Ectodermal cell (in vitro differentiated cells): ENCODE measurements at regions not wholly inside any gene's neighbourhood (a gene's known extent, or its start where the extent isn't known, plus 50 kb on each side); places are given as distances from the start of the nearest gene placed in this dataset.

Source experiments
- H3K27ac ChIP-seq: 2 replicates; pipeline ENCODE4 v1.7.0; 2013; ENCODE audit warnings: mild to moderate bottlenecking, low read depth, low read length; ENCODE audit not compliant: insufficient read depth, poor library complexity, severe bottlenecking
- H3K27me3 ChIP-seq: 2 replicates; pipeline ENCODE4 v1.7.0; 2013; ENCODE audit warnings: mild to moderate bottlenecking, low read length; ENCODE audit not compliant: insufficient read depth, control insufficient read depth, poor library complexity, severe bottlenecking
- H3K36me3 ChIP-seq: one replicate; pipeline ENCODE4 v1.7.0; 2013; ENCODE audit warnings: low read length; ENCODE audit not compliant: control insufficient read depth, insufficient read depth
- H3K4me1 ChIP-seq: one replicate; pipeline ENCODE4 v1.7.0; 2013; ENCODE audit warnings: low read length; ENCODE audit not compliant: control insufficient read depth, insufficient read depth
- H3K4me3 ChIP-seq: 2 replicates; pipeline ENCODE4 v1.7.0; 2013; ENCODE audit warnings: low read depth, low read length, control low read depth; ENCODE audit not compliant: insufficient read depth
- H3K9me3 ChIP-seq: 2 replicates; pipeline ENCODE4 v1.7.0; 2013; ENCODE audit warnings: mild to moderate bottlenecking, low read length, moderate library complexity; ENCODE audit not compliant: control insufficient read depth
- WGBS, 2 experiments: methylation state at CpG; one replicate each; pipeline ENCODE4 v1.1.7; 2013; ENCODE audit warnings: missing lambda C conversion rate in 2 of 2; 5-methylcytosine and 5-hydroxymethylcytosine counted together

- no peaks in the 10 kb centered on the region for H3K36me3 ChIP-seq
- H3K9me3 ChIP-seq = no peaks in the 10 kb centered on the region
- no peak overlapping the region for H3K27ac ChIP-seq
- H3K27me3 ChIP-seq = no peaks in the 10 kb centered on the region
- WGBS, 2 experiments = 97 to 99% methylated on average over 3 of the region's 3 CpGs
- no peaks in the 10 kb centered on the region for H3K4me1 ChIP-seq
- H3K4me3 ChIP-seq = no peak overlapping the region
Measured at GRCh38 chr14:98536256-98536655, 735.7 kb downstream of the BCL11B start.

GRCh38 chr14:98542316-98542715, 729.7 kb downstream of the BCL11B start:
- Histone ChIP-seq H3K4me1 (no peaks in the 10 kb centered on the region), H3K36me3 (no peaks in the 10 kb centered on the region), H3K9me3 (no peaks in the 10 kb centered on the region), H3K4me3 (no peak overlapping the region), H3K27me3 (no peaks in the 10 kb centered on the region), H3K27ac (no peak overlapping the region)
- WGBS, 2 experiments = 92 to 93% methylated on average over 10 of the region's 10 CpGs

- Histone ChIP-seq H3K4me1 (no peaks in the 10 kb centered on the region), H3K27ac (no peak overlapping the region), H3K9me3 (no peaks in the 10 kb centered on the region), H3K27me3 (no peaks in the 10 kb centered on the region), H3K4me3 (no peak overlapping the region), H3K36me3 (no peaks in the 10 kb centered on the region)
- 83 to 96% methylated on average over 2 of the region's 2 CpGs for WGBS, 2 experiments
Measured at GRCh38 chr14:98543074-98543473, 728.9 kb downstream of the BCL11B start.

GRCh38 chr14:98544174-98544573, 727.8 kb downstream of the BCL11B start:
- Histone ChIP-seq H3K9me3 (no peaks in the 10 kb centered on the region), H3K36me3 (no peaks in the 10 kb centered on the region), H3K27me3 (no peaks in the 10 kb centered on the region), H3K4me3 (no peak overlapping the region), H3K27ac (no peak overlapping the region), H3K4me1 (no peaks in the 10 kb centered on the region)
- WGBS, 2 experiments = 88 to 90% methylated on average over 4 of the region's 4 CpGs

GRCh38 chr14:98545181-98545580, 726.8 kb downstream of the BCL11B start:
- no peak overlapping the region for H3K4me3 ChIP-seq
- no peak overlapping the region for H3K27ac ChIP-seq
- H3K27me3 ChIP-seq = no peaks in the 10 kb centered on the region
- no peaks in the 10 kb centered on the region for H3K9me3 ChIP-seq
- H3K4me1 ChIP-seq = no peaks in the 10 kb centered on the region
- H3K36me3 ChIP-seq = no peaks in the 10 kb centered on the region

- no peak overlapping the region for H3K27ac ChIP-seq
- H3K9me3 ChIP-seq = no peaks in the 10 kb centered on the region
- 96 to 99% methylated on average over 6 of the region's 6 CpGs for WGBS, 2 experiments
- H3K27me3 ChIP-seq = no peaks in the 10 kb centered on the region
- no peak overlapping the region for H3K4me3 ChIP-seq
- no peaks in the 10 kb centered on the region for H3K36me3 ChIP-seq
- no peaks in the 10 kb centered on the region for H3K4me1 ChIP-seq
Measured at GRCh38 chr14:98548071-98548686, 723.8 kb downstream of the BCL11B start.

- no peaks in the 10 kb centered on the region for H3K9me3 ChIP-seq
- H3K4me3 ChIP-seq = no peak overlapping the region
- H3K27ac ChIP-seq = no peak overlapping the region
- H3K4me1 ChIP-seq = no peaks in the 10 kb centered on the region
- WGBS, 2 experiments = 96% methylated on average over 3 of the region's 5 CpGs
- no peaks in the 10 kb centered on the region for H3K27me3 ChIP-seq
- H3K36me3 ChIP-seq = no peaks in the 10 kb centered on the region
Measured at GRCh38 chr14:98551028-98551427, 721.0 kb downstream of the BCL11B start.

- Histone ChIP-seq H3K9me3 (no peaks in the 10 kb centered on the region), H3K36me3 (no peaks in the 10 kb centered on the region), H3K4me3 (no peak overlapping the region), H3K27me3 (no peaks in the 10 kb centered on the region), H3K27ac (no peak overlapping the region), H3K4me1 (no peaks in the 10 kb centered on the region)
- WGBS, 2 experiments = 100% methylated on average over 1 of the region's 1 CpG; no CpG with 5 or more reads in 1 of the 2 experiments
Measured at GRCh38 chr14:98555440-98555839, 716.6 kb downstream of the BCL11B start.

- Histone ChIP-seq H3K27me3 (no peaks in the 10 kb centered on the region), H3K36me3 (no peaks in the 10 kb centered on the region), H3K27ac (no peak overlapping the region), H3K4me3 (no peak overlapping the region), H3K4me1 (peaks cover 12% of the 10 kb centered on the region), H3K9me3 (no peaks in the 10 kb centered on the region)
- WGBS, 2 experiments = 33 to 62% methylated on average over 4 to 5 of the region's 5 CpGs
Measured at GRCh38 chr14:98564006-98564405, 708.0 kb downstream of the BCL11B start.

GRCh38 chr14:98564541-98564940, 707.5 kb downstream of the BCL11B start:
- H3K27ac ChIP-seq = no peak overlapping the region
- peaks cover 12% of the 10 kb centered on the region for H3K4me1 ChIP-seq
- H3K36me3 ChIP-seq = no peaks in the 10 kb centered on the region
- H3K9me3 ChIP-seq = no peaks in the 10 kb centered on the region
- H3K27me3 ChIP-seq = no peaks in the 10 kb centered on the region
- H3K4me3 ChIP-seq = no peak overlapping the region

- 92 to 100% methylated on average over 2 of the region's 2 CpGs for WGBS, 2 experiments
- Histone ChIP-seq H3K27ac (no peak overlapping the region), H3K4me3 (no peak overlapping the region)
Measured at GRCh38 chr14:98571104-98571503, 700.9 kb downstream of the BCL11B start.

More at GRCh38 chr14:98571104-98571503, 700.9 kb downstream of the BCL11B start:
- Histone ChIP-seq H3K9me3 (peaks cover 9% of the 10 kb centered on the region), H3K36me3 (no peaks in the 10 kb centered on the region), H3K27me3 (no peaks in the 10 kb centered on the region), H3K4me1 (no peaks in the 10 kb centered on the region)
